NCI-H82 (cell line): ENCODE measurements at regions not wholly inside any gene's neighbourhood (a gene's known extent, or its start where the extent isn't known, plus 50 kb on each side); places are given as distances from the start of the nearest gene placed in this dataset.

ENCODE experiments used
- DNase-seq: peaks from one replicate; lab custom pipeline; 2025; lab: John Stamatoyannopoulos, UW

DNA sequence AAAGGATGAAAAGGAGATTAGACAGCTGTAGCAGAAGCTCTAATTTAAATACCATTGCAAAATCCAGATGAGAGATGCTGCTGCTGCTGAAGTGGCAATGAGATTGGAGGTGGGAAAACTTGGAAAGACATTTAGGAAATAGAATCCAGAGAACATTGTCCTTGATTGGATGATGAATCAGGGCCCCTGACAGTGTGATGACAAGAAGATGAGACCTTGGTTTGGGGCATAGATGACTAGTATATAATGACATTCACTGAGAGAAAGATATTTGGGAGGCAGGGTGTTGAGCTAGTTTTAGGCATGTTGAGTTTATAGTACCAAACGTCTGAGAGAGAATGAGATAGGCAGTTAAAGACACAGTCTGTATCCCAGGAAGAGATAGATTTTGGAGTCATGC is 311.5 kb upstream of the MPDZ start:
- DNase-seq = no peak

DNA sequence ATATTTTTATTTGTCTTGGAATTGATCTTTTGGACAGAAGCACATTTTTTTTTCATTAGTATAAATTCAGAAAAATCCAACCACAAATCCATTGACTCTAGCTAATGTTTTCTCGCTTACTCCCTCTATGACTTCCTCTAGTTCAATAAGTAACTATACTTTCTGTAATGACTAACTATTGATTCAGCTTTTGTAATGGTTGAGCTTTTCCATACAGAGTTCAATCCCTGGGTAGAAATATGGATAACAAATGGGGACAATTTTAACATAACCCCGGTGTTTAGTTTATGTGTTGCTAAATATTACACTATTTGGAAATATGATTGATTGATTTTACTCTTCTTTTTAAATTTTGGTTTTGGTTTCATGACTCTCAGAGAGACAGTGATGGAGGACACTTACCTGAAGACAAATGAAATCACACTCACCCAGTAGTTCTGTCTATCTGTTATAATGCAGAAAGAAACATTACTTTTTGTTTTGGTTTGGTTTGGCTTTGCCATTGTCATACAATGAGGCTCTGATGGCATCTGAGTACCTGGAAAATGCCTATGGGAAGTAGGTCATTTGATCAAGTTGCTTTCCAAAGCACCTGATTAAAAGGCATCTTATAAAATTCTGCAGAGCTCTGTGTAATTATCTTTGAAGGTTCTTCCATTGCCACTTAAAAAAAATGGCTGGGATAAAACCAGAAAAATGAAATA is 309.7 kb upstream of the MPDZ start:
- DNase-seq = no peak

DNA sequence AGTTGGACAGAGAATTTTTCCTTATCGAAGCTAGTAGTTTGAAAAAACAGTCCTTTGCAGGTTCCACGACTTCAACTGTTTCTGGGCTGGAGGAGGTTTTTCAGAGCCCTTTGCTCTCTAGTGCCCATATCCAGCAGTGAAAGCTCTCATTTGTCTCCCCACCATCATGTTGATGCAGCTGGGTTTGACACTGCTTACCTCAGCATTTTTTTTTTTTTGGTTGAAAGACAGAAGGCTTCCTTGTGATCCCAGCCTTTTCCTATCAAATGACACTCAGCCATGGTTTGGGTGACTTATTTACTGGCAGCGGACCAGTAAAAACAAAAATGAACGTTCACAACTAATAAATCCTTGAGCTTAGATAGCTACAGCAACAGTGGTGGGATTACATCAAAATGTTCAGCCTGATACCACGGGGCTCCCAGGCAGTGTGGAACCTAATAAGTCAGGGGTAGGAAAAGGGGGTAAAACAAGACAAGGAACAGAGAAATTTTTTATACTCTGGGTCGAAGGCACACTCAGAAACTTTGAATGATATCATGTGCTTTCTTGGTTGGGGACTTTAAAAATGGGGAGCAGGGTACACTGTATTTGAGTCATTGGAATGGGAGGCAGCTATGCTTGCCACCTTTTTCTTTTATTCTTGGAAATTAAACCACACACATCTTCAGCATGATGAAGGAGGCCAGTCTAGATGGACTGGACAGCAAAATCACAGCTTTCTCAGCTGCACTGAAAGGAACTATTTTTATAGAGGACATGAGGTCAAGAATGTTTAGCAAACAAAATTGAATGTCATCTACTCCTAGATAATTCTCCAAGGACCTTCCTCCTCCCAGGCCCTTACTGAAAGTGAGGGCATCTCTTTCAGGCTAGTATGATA is 308.9 kb upstream of the MPDZ start:
- DNase-seq = no peak

DNA sequence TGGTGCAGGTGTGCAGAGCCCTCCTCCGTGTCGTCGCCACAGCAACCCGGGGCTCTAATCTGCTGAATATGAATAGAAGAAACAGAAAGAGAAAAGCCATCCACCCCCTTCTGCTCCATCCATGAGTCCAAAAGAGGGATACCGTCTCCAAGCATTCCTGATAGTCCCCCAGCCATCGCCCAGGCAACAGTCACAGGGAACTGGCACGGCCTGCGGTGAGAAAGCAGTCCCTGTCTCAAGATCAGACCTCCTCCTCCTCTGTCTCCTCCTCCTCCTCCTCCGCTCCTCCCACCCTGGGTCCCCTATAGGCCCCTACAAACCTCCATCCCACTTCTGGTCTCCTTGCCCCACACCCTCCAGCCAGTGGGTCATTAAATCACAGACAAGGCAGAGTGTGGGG is 308.1 kb upstream of the MPDZ start:
- no peak for DNase-seq

GRCh38 chr9:13586587-13587374 is 307.3 kb upstream of the MPDZ start:
- peak; percentile 2 for DNase-seq

GRCh38 chr9:13580760-13581159 is 301.3 kb upstream of the MPDZ start:
- no peak for DNase-seq

DNA sequence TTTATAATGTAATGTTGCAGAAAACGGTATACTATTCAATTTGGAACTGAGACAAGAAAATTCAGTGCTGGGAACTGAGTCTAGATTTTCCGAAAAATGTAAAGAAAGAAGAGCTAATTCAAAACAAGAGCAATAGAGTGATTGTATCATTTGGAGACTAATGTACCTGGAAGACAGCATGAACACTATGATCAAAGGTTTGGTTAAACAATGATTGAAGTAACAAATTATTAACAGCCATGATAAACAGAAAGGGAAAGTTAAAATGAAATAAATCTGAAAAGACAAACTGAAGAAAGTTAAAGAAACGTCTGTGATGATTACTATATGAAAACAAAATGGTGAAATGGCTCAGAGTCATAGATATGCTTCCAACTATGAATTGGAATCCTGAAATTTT is 300.6 kb upstream of the MPDZ start:
- DNase-seq = no peak

- no peak for DNase-seq
Measured at GRCh38 chr9:13576101-13576500, 296.6 kb upstream of the MPDZ start.

DNA sequence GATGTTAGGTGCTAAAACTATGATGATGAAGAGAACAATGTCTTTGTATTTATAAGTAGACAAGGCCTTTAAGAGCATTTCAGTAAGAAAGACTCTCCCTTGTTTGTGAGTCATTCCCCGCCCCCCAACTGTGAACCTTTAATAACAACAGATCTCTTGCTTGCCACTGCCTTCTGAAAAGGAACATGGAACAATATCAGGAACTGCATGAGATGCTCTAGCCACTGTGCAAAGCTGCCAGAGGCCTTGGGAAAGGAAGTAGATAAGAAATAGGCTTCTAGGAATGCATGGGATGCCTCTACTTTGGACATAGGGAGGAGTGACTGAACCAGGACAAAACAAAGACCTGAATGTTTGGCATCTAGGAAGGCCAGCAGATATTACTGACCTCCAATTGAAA is 296.1 kb upstream of the MPDZ start:
- DNase-seq = no peak

GRCh38 chr9:13570068-13570974 is 290.8 kb upstream of the MPDZ start:
- no peak for DNase-seq

DNA sequence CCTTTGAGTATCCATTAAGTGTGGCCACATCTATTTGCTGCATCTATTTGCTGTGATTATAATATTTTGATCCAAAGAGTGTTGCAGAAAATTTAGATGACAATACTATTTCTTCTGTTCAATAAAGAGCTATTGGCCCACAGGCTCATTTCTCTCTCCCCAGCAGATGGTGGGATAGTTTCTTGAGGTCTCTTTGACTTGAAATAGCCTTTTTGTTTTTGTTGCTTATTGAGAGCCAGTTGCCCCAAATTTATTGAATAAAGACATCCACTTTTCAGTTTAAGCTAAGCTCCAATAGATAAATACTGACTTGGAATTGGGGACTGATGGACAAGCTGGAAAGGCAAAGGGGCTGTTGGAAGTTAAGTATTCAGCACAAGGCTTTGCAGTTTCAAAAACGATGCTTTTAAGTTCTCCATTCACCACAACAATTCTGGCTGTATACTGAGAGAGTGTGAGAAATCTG is 290.1 kb upstream of the MPDZ start:
- DNase-seq = no peak

GRCh38 chr9:13568841-13569601 is 289.5 kb upstream of the MPDZ start:
- peak; percentile 49 for DNase-seq

DNA sequence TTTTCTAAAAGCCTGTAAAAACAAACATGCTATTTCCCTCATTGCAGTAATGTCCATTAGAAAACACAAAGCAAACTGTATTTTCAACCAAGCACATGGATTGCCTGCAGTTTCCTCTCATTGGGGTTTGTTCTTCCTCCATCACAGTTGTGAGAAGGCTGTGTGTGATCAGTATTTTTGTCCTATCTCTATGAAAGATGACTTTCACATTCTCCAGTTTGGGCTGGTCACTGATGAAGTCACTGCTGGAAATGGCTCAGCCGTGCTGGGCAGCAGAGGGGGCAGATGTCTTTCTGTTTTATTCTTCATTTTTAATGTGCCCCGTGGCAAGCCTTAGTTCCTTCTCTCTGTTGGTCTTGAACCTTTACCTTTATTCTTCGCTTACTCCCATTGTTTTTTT is 288.9 kb upstream of the MPDZ start:
- DNase-seq = no peak

DNA sequence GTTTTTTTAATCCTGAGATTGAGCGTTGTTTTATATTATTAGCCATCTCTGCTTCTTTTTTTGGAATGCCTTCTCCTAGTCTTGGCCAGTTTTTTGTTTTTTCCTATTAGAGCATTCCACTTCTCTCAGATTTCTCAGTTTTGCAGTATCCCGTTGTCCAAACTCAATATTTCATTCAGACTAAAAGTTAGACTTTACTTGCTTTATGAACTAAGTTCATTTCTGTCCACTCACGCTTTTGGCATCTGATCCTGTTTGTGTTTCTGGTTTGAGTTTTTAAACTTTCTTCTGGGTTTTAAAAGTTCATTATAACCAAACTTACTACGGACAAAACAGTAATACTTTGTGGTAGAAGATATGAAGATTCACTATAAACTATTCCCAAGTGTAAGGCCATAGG is 288.3 kb upstream of the MPDZ start:
- no peak for DNase-seq

DNA sequence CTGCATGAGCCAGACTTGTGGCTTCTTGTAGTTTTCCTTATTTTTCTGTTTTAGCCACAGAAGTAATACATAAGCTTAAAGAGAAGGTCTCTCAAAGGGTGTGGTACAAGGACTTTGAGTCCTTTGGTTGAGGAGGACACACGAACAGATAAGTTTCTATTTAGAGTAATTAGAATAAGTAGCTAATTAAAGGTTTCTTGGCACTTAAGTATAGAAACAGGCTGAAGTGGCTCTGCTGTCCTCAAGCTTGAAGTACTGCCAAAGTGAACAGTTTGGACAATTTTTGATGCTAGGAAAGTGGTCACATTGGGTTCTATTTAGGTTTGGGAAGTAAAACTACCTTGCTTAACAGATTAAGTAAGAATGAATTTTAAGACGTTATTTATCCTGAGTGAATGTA is 278.3 kb upstream of the MPDZ start:
- no peak for DNase-seq

GRCh38 chr9:13556656-13557055 is 277.2 kb upstream of the MPDZ start:
- no peak for DNase-seq

DNA sequence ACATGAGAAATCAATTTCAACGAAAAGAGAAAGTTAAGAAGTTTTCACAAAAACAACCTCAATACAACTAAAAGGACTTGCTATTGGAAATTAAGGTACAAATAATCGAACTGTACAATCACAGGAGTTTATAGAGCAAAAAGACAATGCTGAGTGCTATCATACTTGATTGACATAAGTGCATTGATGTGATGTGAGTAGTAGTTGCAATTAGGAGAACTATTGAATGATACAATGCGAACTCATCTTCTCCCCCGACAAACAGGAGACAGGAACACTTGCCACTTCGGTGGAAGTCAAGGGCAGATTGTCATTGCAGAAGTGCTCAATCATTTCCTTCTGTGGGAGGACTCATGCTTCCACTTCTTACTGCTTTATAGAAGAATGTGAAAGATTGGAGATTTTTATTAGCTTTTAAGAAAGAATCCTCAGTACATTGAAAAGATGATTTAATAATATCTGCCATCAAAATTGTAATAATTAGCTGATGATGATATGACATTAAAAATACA is 276.6 kb upstream of the MPDZ start:
- DNase-seq = no peak

- DNase-seq = no peak
Measured at GRCh38 chr9:13555516-13555915, 276.0 kb upstream of the MPDZ start.

DNA sequence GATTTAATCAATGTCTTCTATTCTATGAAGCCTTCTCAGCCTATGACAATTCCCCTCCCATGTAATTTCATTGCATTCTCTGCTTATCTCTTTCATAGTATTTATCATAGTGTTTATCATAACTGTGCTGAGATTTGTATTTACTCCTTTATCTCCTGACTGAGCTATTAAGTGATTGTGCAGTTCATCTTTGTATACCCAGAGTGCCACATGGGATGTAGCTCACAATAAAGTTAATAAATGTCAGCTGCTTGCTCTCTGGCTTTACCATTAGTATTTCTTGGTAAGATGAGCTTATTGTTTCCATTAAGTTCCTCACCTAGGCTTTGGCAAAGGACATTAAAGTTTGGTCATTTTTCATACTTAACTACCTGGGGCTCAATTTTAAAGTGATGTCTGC is 275.1 kb upstream of the MPDZ start:
- no peak for DNase-seq

GRCh38 chr9:13552606-13553215 is 273.2 kb upstream of the MPDZ start:
- DNase-seq = no peak
